SK-N-SH (cell line): ENCODE measurements at regions not wholly inside any gene's neighbourhood (a gene's known extent, or its start where the extent isn't known, plus 50 kb on each side); places are given as distances from the start of the nearest gene placed in this dataset.

Experiments
- ELF1 ChIP-seq: IDR thresholded peaks from 2 replicates; pipeline ENCODE4 v1.4.0; 2012
- NFIC ChIP-seq: IDR thresholded peaks from 2 replicates; pipeline ENCODE4 v1.4.0; 2012; ENCODE audit warnings: borderline replicate concordance
- POLR2AphosphoS5 ChIP-seq: IDR thresholded peaks from 2 replicates; pipeline ENCODE4 v1.6.1; 2012; ENCODE audit warnings: low read depth, low read length
- RCOR1 ChIP-seq: fragments of 150-350 bp; IDR thresholded peaks from 2 replicates; pipeline ENCODE4 v1.6.1; 2017; ENCODE audit warnings: antibody characterized with exemption, low read length
- RFX5 ChIP-seq: IDR thresholded peaks from 2 replicates; pipeline ENCODE4 v1.6.1; 2012; ENCODE audit warnings: mild to moderate bottlenecking, improper control_type of control experiment, low read length
- TAF1 ChIP-seq: IDR thresholded peaks from 2 replicates; pipeline ENCODE4 v1.6.1; 2012; ENCODE audit warnings: low read depth, mild to moderate bottlenecking, low read length, moderate library complexity, borderline replicate concordance
- TF ChIP-seq, protein P1 (sequence below): fragments of 200-600 bp; sonication (generic); IDR thresholded peaks from 2 replicates; pipeline ENCODE4 v1.6.1; 2017; ENCODE audit warnings: antibody characterized with exemption, mild to moderate bottlenecking, moderate library complexity
- TF ChIP-seq, protein P2 (sequence below): IDR thresholded peaks from 2 replicates; pipeline ENCODE4 v1.6.1; 2012; ENCODE audit warnings: mild to moderate bottlenecking, low read depth, low read length, moderate library complexity
- TF ChIP-seq, protein P3 (sequence below): fragments of 150-350 bp; IDR thresholded peaks from 2 replicates; pipeline ENCODE4 v1.6.1; 2017; ENCODE audit warnings: antibody characterized with exemption, low read length, low read depth, borderline replicate concordance

DNA sequence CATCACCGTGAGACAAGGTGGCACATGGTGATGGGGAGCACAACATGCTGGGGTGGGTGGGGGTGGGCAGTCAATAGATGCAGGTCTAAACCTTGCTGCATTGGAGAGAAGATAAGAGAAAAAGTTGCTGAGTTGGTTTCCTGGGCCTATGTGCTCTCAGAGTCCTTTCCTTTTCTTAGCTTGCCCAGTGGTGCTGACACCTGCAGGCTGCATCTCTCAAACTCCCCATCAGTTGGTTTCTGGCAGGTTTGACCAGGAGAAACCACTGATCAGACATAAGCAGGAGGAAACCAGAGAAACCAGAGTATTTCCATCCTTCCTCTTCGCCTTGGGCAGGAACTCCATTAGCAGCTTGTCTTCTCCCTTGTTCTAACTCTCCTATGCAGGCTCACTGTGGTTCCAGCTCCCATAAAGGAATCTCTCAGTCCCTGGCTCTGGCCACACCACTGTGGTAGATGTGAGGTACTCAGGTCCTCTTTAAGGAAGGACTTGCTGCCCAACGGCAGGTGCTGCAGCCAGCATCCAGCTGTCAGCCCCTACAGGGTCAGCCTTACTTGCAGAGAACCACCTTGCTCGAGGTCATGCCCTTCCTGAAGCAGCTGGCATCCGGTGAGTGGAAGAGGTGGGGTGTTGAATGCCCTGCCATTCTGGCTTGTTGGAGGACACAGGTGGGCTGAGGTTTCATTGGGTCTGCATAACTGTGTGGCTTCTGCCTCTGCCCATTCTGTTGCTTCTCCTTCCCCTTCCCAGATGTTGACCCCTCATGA is 172.3 kb upstream of the ANKRD28 start:
- TF ChIP-seq, protein P1, sequence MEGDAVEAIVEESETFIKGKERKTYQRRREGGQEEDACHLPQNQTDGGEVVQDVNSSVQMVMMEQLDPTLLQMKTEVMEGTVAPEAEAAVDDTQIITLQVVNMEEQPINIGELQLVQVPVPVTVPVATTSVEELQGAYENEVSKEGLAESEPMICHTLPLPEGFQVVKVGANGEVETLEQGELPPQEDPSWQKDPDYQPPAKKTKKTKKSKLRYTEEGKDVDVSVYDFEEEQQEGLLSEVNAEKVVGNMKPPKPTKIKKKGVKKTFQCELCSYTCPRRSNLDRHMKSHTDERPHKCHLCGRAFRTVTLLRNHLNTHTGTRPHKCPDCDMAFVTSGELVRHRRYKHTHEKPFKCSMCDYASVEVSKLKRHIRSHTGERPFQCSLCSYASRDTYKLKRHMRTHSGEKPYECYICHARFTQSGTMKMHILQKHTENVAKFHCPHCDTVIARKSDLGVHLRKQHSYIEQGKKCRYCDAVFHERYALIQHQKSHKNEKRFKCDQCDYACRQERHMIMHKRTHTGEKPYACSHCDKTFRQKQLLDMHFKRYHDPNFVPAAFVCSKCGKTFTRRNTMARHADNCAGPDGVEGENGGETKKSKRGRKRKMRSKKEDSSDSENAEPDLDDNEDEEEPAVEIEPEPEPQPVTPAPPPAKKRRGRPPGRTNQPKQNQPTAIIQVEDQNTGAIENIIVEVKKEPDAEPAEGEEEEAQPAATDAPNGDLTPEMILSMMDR, result no peak
- TF ChIP-seq, protein P2, sequence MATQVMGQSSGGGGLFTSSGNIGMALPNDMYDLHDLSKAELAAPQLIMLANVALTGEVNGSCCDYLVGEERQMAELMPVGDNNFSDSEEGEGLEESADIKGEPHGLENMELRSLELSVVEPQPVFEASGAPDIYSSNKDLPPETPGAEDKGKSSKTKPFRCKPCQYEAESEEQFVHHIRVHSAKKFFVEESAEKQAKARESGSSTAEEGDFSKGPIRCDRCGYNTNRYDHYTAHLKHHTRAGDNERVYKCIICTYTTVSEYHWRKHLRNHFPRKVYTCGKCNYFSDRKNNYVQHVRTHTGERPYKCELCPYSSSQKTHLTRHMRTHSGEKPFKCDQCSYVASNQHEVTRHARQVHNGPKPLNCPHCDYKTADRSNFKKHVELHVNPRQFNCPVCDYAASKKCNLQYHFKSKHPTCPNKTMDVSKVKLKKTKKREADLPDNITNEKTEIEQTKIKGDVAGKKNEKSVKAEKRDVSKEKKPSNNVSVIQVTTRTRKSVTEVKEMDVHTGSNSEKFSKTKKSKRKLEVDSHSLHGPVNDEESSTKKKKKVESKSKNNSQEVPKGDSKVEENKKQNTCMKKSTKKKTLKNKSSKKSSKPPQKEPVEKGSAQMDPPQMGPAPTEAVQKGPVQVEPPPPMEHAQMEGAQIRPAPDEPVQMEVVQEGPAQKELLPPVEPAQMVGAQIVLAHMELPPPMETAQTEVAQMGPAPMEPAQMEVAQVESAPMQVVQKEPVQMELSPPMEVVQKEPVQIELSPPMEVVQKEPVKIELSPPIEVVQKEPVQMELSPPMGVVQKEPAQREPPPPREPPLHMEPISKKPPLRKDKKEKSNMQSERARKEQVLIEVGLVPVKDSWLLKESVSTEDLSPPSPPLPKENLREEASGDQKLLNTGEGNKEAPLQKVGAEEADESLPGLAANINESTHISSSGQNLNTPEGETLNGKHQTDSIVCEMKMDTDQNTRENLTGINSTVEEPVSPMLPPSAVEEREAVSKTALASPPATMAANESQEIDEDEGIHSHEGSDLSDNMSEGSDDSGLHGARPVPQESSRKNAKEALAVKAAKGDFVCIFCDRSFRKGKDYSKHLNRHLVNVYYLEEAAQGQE, result no peak
- TF ChIP-seq RCOR1 (no peak), POLR2AphosphoS5 (no peak), ELF1 (no peak), TAF1 (no peak), NFIC (no peak), RFX5 (no peak)
- TF ChIP-seq, protein P3, sequence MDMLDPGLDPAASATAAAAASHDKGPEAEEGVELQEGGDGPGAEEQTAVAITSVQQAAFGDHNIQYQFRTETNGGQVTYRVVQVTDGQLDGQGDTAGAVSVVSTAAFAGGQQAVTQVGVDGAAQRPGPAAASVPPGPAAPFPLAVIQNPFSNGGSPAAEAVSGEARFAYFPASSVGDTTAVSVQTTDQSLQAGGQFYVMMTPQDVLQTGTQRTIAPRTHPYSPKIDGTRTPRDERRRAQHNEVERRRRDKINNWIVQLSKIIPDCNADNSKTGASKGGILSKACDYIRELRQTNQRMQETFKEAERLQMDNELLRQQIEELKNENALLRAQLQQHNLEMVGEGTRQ, result no peak
